Keratinocyte (primary cell): ENCODE measurements at regions not wholly inside any gene's neighbourhood (a gene's known extent, or its start where the extent isn't known, plus 50 kb on each side); places are given as distances from the start of the nearest gene placed in this dataset.

Experiments
- DNase-seq: peaks from one replicate; pipeline ENCODE4 v3.0.0-alpha.2; 2011; ENCODE audit warnings: low read depth, missing footprints, low spot score
- FAIRE-seq: peaks from 2 replicates; lab custom pipeline; 2011; peaks lifted over from hg19 to GRCh38; lab: Jason Lieb, UNC
- H2AFZ ChIP-seq: 2 replicates; pipeline ENCODE4 v1.6.0; 2012; ENCODE audit warnings: low read length, control low read depth, inconsistent platforms; ENCODE audit not compliant: control insufficient read depth
- H3K27ac ChIP-seq: 2 replicates; pipeline ENCODE4 v1.5.1; 2011; ENCODE audit warnings: low read length; ENCODE audit not compliant: control insufficient read depth, insufficient read depth
- H3K27me3 ChIP-seq: 3 replicates; pipeline ENCODE4 v1.6.0; 2011; ENCODE audit warnings: low read length; ENCODE audit not compliant: control insufficient read depth, insufficient read depth; ENCODE audit errors: extremely low read depth
- H3K36me3 ChIP-seq, 2 experiments: 2 replicates in 1 of 2; 3 replicates in 1 of 2; pipeline ENCODE4 v1.5.1; 2011; ENCODE audit warnings: low read length in 2 of 2, mild to moderate bottlenecking in 1 of 2; ENCODE audit not compliant: control insufficient read depth in 2 of 2, insufficient read depth in 2 of 2; ENCODE audit errors: extremely low read depth in 1 of 2
- H3K4me1 ChIP-seq: 3 replicates; pipeline ENCODE4 v1.5.1; 2011; ENCODE audit warnings: low read length; ENCODE audit not compliant: control insufficient read depth, insufficient read depth; ENCODE audit errors: extremely low read depth
- H3K4me2 ChIP-seq: 3 replicates; pipeline ENCODE4 v1.6.0; 2011; ENCODE audit warnings: low read depth, low read length; ENCODE audit not compliant: control insufficient read depth, insufficient read depth; ENCODE audit errors: extremely low read depth
- H3K4me3 ChIP-seq, 3 experiments: fragments of 200-600 bp in 1 of 3; sonication (generic) in 1 of 3; 2 replicates in 2 of 3; 3 replicates in 1 of 3; pipeline ENCODE4 v1.5.1; 2011 to 2016; ENCODE audit warnings: low read length in 3 of 3, mild to moderate bottlenecking in 3 of 3, control low read depth in 2 of 3, inconsistent platforms in 1 of 3, low read depth in 1 of 3, mixed read lengths in 1 of 3, mixed run types in 1 of 3, moderate library complexity in 1 of 3; ENCODE audit not compliant: control insufficient read depth in 2 of 3, insufficient read depth in 2 of 3; ENCODE audit errors: extremely low read depth in 1 of 3
- H3K79me2 ChIP-seq: 2 replicates; pipeline ENCODE4 v1.6.0; 2012; ENCODE audit warnings: low read length; ENCODE audit not compliant: control insufficient read depth, insufficient read depth
- H3K9ac ChIP-seq: 3 replicates; pipeline ENCODE4 v1.6.0; 2011; ENCODE audit warnings: low read length; ENCODE audit not compliant: control insufficient read depth, insufficient read depth; ENCODE audit errors: extremely low read depth
- H3K9me1 ChIP-seq: 3 replicates; pipeline ENCODE4 v1.6.0; 2011; ENCODE audit warnings: low read length; ENCODE audit not compliant: control insufficient read depth, insufficient read depth; ENCODE audit errors: extremely low read depth
- H3K9me3 ChIP-seq: 2 replicates; pipeline ENCODE4 v1.5.1; 2012; ENCODE audit warnings: low read depth, low read length; ENCODE audit not compliant: control insufficient read depth
- H4K20me1 ChIP-seq: 3 replicates; pipeline ENCODE4 v1.6.0; 2011; ENCODE audit warnings: low read length; ENCODE audit not compliant: control insufficient read depth, insufficient read depth; ENCODE audit errors: extremely low read depth
- CTCF ChIP-seq, 3 experiments: IDR thresholded peaks in 1 of 3; conservative IDR thresholded peaks in 1 of 3; optimal IDR thresholded peaks in 1 of 3; 2 replicates in 2 of 3; 3 replicates in 1 of 3; pipeline versions ENCODE3 to v1.5.1; 2011; ENCODE audit warnings: low read length in 3 of 3, mild to moderate bottlenecking in 3 of 3, moderate library complexity in 2 of 3, control low read depth in 1 of 3, inconsistent platforms in 1 of 3; ENCODE audit not compliant: insufficient read depth in 2 of 3; ENCODE audit errors: extremely low read depth in 1 of 3
- EZH2 ChIP-seq: IDR thresholded peaks from one replicate; pipeline ENCODE4 v1.6.1; 2012; ENCODE audit warnings: inconsistent platforms, mild to moderate bottlenecking, low read length, moderate library complexity
- dilution Hi-C: fragments of 300-500 bp; cut with MboI; formaldehyde crosslinking; loops from one replicate; pipeline ENCODE4 v1.7.0; 2020; ENCODE audit warnings: low sequenced_read_pairs; ENCODE audit not compliant: extremely low pct_ligation_motif_present

DNA sequence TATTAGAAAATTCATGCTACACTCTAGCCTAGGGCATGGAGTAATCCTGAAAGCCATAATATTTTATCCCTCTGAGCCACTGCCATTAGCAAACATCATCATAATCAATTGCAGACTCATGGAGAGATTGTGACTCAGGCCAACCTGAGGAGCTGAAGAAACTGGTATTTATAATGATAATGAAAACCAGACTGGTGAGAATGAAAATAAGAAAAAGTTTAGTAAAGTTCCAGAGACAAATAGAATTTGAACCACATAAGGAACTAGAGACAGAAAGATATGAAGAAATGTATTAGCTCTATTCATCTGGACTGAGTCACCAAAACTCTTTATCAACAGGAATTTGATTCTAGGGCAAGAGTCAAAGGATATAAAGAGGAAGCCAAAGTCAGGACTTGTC is 158.7 kb downstream of the DRD1 start:
- TF ChIP-seq CTCF (optimal IDR thresholded peaks at IDR 0.05 in 1 of 3, IDR thresholded peaks at IDR 0.05 in 1 of 3, conservative IDR thresholded peaks at IDR 0.05 in 1 of 3; ENCODE audit: extremely low read depth in 1 of 3, insufficient read depth in 2 of 3, low read length in 3 of 3) (no peak), EZH2 (no peak)
- Histone ChIP-seq H3K4me3 (no peak overlapping the region), H2AFZ (no peak overlapping the region), H3K79me2 (no peaks in the 10 kb centered on the region), H3K27me3 (no peaks in the 10 kb centered on the region), H3K36me3 (no peaks in the 10 kb centered on the region), H3K9me3 (no peaks in the 10 kb centered on the region), H3K4me1 (peaks cover 36% of the 10 kb centered on the region), H3K9me1 (no peaks in the 10 kb centered on the region), H3K9ac (no peak overlapping the region), H3K27ac (peak overlapping the region; percentile 24), H3K4me2 (peak overlapping the region; percentile 25), H4K20me1 (no peaks in the 10 kb centered on the region)
- FAIRE-seq: peak; percentile 49
- peak; percentile 23 for DNase-seq
- dilution Hi-C loops: no loop called here

GRCh38 chr5:175284806-175285205 is 159.2 kb downstream of the DRD1 start:
- Histone ChIP-seq H4K20me1 (no peaks in the 10 kb centered on the region), H3K27me3 (no peaks in the 10 kb centered on the region), H3K36me3 (no peaks in the 10 kb centered on the region), H3K9me3 (no peaks in the 10 kb centered on the region), H3K4me2 (no peak overlapping the region), H3K27ac (peak overlapping the region; percentile 1), H3K4me1 (peaks cover 36% of the 10 kb centered on the region), H3K9ac (no peak overlapping the region), H3K79me2 (no peaks in the 10 kb centered on the region), H2AFZ (no peak overlapping the region), H3K9me1 (no peaks in the 10 kb centered on the region), H3K4me3 (no peak overlapping the region)
- TF ChIP-seq CTCF (optimal IDR thresholded peaks at IDR 0.05 in 1 of 3, IDR thresholded peaks at IDR 0.05 in 1 of 3, conservative IDR thresholded peaks at IDR 0.05 in 1 of 3; ENCODE audit: extremely low read depth in 1 of 3, insufficient read depth in 2 of 3, low read length in 3 of 3) (no peak), EZH2 (no peak)
- dilution Hi-C loops: no loop called here
- DNase-seq: no peak
- no peak for FAIRE-seq
